Spleen (tissue), 11 donors: ENCODE measurements at regions not wholly inside any gene's neighbourhood (a gene's known extent, or its start where the extent isn't known, plus 50 kb on each side); places are given as distances from the start of the nearest gene placed in this dataset.

ENCODE experiments used
- DNase-seq: peaks from one replicate; pipeline ENCODE4 v3.0.0-alpha.2; 2020
- H3K27ac ChIP-seq, 8 donors: fragments of 200-600 bp; sonication (generic) in 7 of 8; 1 replicate in 4 of 8; 2 replicates in 4 of 8; pipeline versions ENCODE4 v1.5.0 to v1.8.0; 2016 to 2021; ENCODE audit warnings: inconsistent platforms in 4 of 8, mild to moderate bottlenecking in 4 of 8, moderate library complexity in 1 of 8
- H3K27me3 ChIP-seq, 7 donors: fragments of 200-600 bp; sonication (generic) in 6 of 7; replicated peaks in 1 of 7; 1 replicate in 4 of 7; 2 replicates in 3 of 7; pipeline versions ENCODE4 v1.5.0 to v1.8.0; 2016 to 2021; ENCODE audit warnings: inconsistent platforms in 3 of 7, mild to moderate bottlenecking in 1 of 7
- H3K36me3 ChIP-seq, 6 donors: fragments of 200-600 bp; sonication (generic) in 5 of 6; 1 replicate in 4 of 6; 2 replicates in 2 of 6; pipeline versions ENCODE4 v1.5.0 to v1.8.0; 2016 to 2021; ENCODE audit warnings: inconsistent platforms in 2 of 6
- H3K4me1 ChIP-seq, 6 donors: fragments of 200-600 bp; sonication (generic) in 5 of 6; 1 replicate in 3 of 6; 2 replicates in 3 of 6; pipeline versions ENCODE4 v1.5.0 to v1.8.0; 2016 to 2021; ENCODE audit warnings: inconsistent platforms in 3 of 6
- H3K4me3 ChIP-seq, 8 donors: fragments of 200-600 bp; sonication (generic) in 7 of 8; 1 replicate in 4 of 8; 2 replicates in 4 of 8; pipeline versions ENCODE4 v1.5.0 to v1.8.0; 2016 to 2021; ENCODE audit warnings: inconsistent platforms in 4 of 8, mild to moderate bottlenecking in 4 of 8, moderate library complexity in 2 of 8
- H3K9me3 ChIP-seq, 8 donors: fragments of 200-600 bp; sonication (generic) in 7 of 8; 1 replicate in 4 of 8; 2 replicates in 4 of 8; pipeline versions ENCODE4 v1.5.0 to v1.8.0; 2016 to 2021; ENCODE audit warnings: inconsistent platforms in 4 of 8
- CTCF ChIP-seq, 11 experiments: fragments of 200-600 bp in 7 of 11; fragments of 450-650 bp in 4 of 11; sonication (generic) in 4 of 11; IDR thresholded peaks in 8 of 11; conservative IDR thresholded peaks in 3 of 11; 1 replicate in 7 of 11; 2 replicates in 4 of 11; pipeline versions ENCODE4 v1.4.0 to v1.8.0; 2016 to 2021; ENCODE audit warnings: antibody characterized with exemption in 11 of 11, inconsistent platforms in 4 of 11, mild to moderate bottlenecking in 1 of 11
- POLR2A ChIP-seq, 3 donors: fragments of 450-650 bp; IDR thresholded peaks; one replicate each; pipeline ENCODE4 v1.5.1; 2017; ENCODE audit warnings: antibody characterized with exemption in 3 of 3, mild to moderate bottlenecking in 1 of 3
- POLR2AphosphoS5 ChIP-seq, 3 donors: sonication (generic); formaldehyde crosslinking; IDR thresholded peaks; one replicate each; pipeline ENCODE4 v1.5.1; 2017; ENCODE audit warnings: antibody characterized with exemption in 3 of 3
- WGBS, 5 donors: extraction: QIAGEN DNeasy Blood & Tissue Kit in 3 of 5; methylation state at CpG; one replicate each; pipeline versions ENCODE4 v1.1.5 to v1.1.7; 2013 to 2018; 5-methylcytosine and 5-hydroxymethylcytosine counted together
- intact Hi-C: fragments of 100-400 bp; cut with DNase I; formaldehyde crosslinking; loops from one replicate; pipeline ENCODE4 v1.15.0; 2023; ENCODE audit warnings: low total_unique reads
- donor health status: healthy with polysubstance abuse.
- donor health status: DM: no; HTN: no; CAD: no; lungs with moderate emphysema.
- donor health status: DM: no; HTN: no; CAD: no.
- donor health status: Bipolar disorder and iron deficiency.
- donor health status: healthy.
- donor health status: DM: no; HTN: no; CAD: no.
- donor health status: DM: yes; HTN: yes; CAD: no.

- no peaks in the 10 kb centered on the region for H3K36me3 ChIP-seq
- H3K27ac ChIP-seq, result peak overlapping the region in 1 of 8 donors; percentile 32
- WGBS, 5 donors, result 75 to 82% (median 79%) methylated on average over 7 of the region's 7 CpGs
- no peaks in the 10 kb centered on the region for H3K27me3 ChIP-seq
- TF ChIP-seq POLR2A (IDR thresholded peaks at IDR 0.05) (no peak), POLR2AphosphoS5 (IDR thresholded peaks at IDR 0.05) (no peak), CTCF (IDR thresholded peaks at IDR 0.05 in 8 of 11, conservative IDR thresholded peaks at IDR 0.05 in 3 of 11) (no peak)
- no peak overlapping the region for H3K4me3 ChIP-seq
- H3K9me3 ChIP-seq, result no peaks in the 10 kb centered on the region
- intact Hi-C loops, result no loop called here
- DNase-seq, result no peak
- H3K4me1 ChIP-seq, result peaks cover 0 to 26% (median 7%) of the 10 kb centered on the region in 6 donors
Measured at GRCh38 chr12:43277651-43278540, 274.1 kb downstream of the ADAMTS20 start.

GRCh38 chr12:43273467-43273866, 278.5 kb downstream of the ADAMTS20 start:
- no peak overlapping the region for H3K4me3 ChIP-seq
- 70 to 82% (median 73%) methylated on average over 2 of the region's 2 CpGs for WGBS, 5 donors
- intact Hi-C loops, result no loop called here
- H3K36me3 ChIP-seq, result no peaks in the 10 kb centered on the region
- no peaks in the 10 kb centered on the region for H3K27me3 ChIP-seq
- H3K9me3 ChIP-seq, result no peaks in the 10 kb centered on the region
- H3K4me1 ChIP-seq, result peaks cover 0 to 41% (median 14%) of the 10 kb centered on the region in 6 donors
- peak overlapping the region in 2 of 8 donors; percentile 22 to 42 for H3K27ac ChIP-seq
- no peak for TF ChIP-seq POLR2AphosphoS5 (IDR thresholded peaks at IDR 0.05)
- TF ChIP-seq POLR2A (IDR thresholded peaks at IDR 0.05), result no peak
- TF ChIP-seq CTCF (IDR thresholded peaks at IDR 0.05 in 8 of 11, conservative IDR thresholded peaks at IDR 0.05 in 3 of 11), result no peak
- no peak for DNase-seq

- intact Hi-C loops, result no loop called here
- no peak overlapping the region for H3K4me3 ChIP-seq
- H3K36me3 ChIP-seq, result no peaks in the 10 kb centered on the region
- WGBS, 5 donors, result 48 to 69% (median 59%) methylated on average over 2 of the region's 2 CpGs
- H3K27ac ChIP-seq, result peak overlapping the region in 6 of 8 donors; percentile 5 to 64 (median 34)
- H3K27me3 ChIP-seq, result no peaks in the 10 kb centered on the region
- TF ChIP-seq CTCF (IDR thresholded peaks at IDR 0.05 in 8 of 11, conservative IDR thresholded peaks at IDR 0.05 in 3 of 11) (no peak), POLR2A (IDR thresholded peaks at IDR 0.05) (no peak), POLR2AphosphoS5 (IDR thresholded peaks at IDR 0.05) (no peak)
- peaks cover 5 to 55% (median 15%) of the 10 kb centered on the region in 6 donors for H3K4me1 ChIP-seq
- no peak for DNase-seq
- H3K9me3 ChIP-seq, result peaks cover 0 to 3% (median 0%) of the 10 kb centered on the region in 8 donors
Measured at GRCh38 chr12:43271659-43272058, 280.3 kb downstream of the ADAMTS20 start.

- TF ChIP-seq CTCF (IDR thresholded peaks at IDR 0.05 in 8 of 11, conservative IDR thresholded peaks at IDR 0.05 in 3 of 11) (no peak), POLR2A (IDR thresholded peaks at IDR 0.05) (no peak), POLR2AphosphoS5 (IDR thresholded peaks at IDR 0.05) (peak in 1 of 3 donors; percentile 74)
- 40 to 71% (median 52%) methylated on average over 3 of the region's 3 CpGs for WGBS, 5 donors
- peak overlapping the region in 7 of 8 donors; percentile 44 to 67 (median 55) for H3K27ac ChIP-seq
- H3K36me3 ChIP-seq, result no peaks in the 10 kb centered on the region
- no peak overlapping the region for H3K4me3 ChIP-seq
- peaks cover 0 to 11% (median 0%) of the 10 kb centered on the region in 8 donors for H3K9me3 ChIP-seq
- peaks cover 5 to 37% (median 15%) of the 10 kb centered on the region in 6 donors for H3K4me1 ChIP-seq
- intact Hi-C loops, result no loop called here
- no peaks in the 10 kb centered on the region for H3K27me3 ChIP-seq
- DNase-seq, result no peak
Measured at GRCh38 chr12:43267818-43268217, 284.2 kb downstream of the ADAMTS20 start.
